Heart left ventricle (tissue), 13 donors: ENCODE measurements at regions not wholly inside any gene's neighbourhood (a gene's known extent, or its start where the extent isn't known, plus 50 kb on each side); places are given as distances from the start of the nearest gene placed in this dataset.

ENCODE experiments used
- CTCF ChIP-seq, 12 donors: fragments of 200-600 bp; sonication (generic) in 4 of 12; IDR thresholded peaks; one replicate each; pipeline versions ENCODE4 v1.5.0 to v1.8.0; 2018 to 2022; ENCODE audit warnings: antibody characterized with exemption in 12 of 12, mild to moderate bottlenecking in 5 of 12
- POLR2A ChIP-seq, 2 donors: fragments of 450-650 bp; IDR thresholded peaks; one replicate each; pipeline ENCODE4 v1.6.1; 2017; ENCODE audit warnings: antibody characterized with exemption in 2 of 2, mild to moderate bottlenecking in 2 of 2, moderate library complexity in 2 of 2
- donor health status: ischemic (EF 13 %, LVEDD 7.1; RV severe dilation, severe dysfunction).
- donor health status: DM: no; HTN: yes; CAD: no.
- donor health status: DM: no; HTN: no; CAD: no.
- donor health status: ischemic (EF 25% LVEDD 6.9; RV normal size, moderate dysfunction).
- donor health status: ischemic (EF 25% LVEDD 5.7; RV mildly dilated, moderate dysfunction).
- donor health status: ischemic (EF 35%, LVEDD 5.7; RV mildly dilated, moderate dysfunction).
- donor health status: nonischemic (EF 11% LVEDD 7.7; RV severe dilation, severe dysfunction).
- donor health status: DM: yes; HTN: yes; CAD: no.
- donor health status: PGD.
- donor health status: ischemic (EF 29% LVEDD 5.4; RV normal size, mild dysfunction).
- donor health status: nonischemic (EF 23%, LVEDD 6.1; RV moderate dilation, normal function).

- TF ChIP-seq CTCF (IDR thresholded peaks at IDR 0.05) (no peak), POLR2A (IDR thresholded peaks at IDR 0.05) (no peak)
Observed at GRCh38 chr7:41280491-41280890, 422.4 kb downstream of the INHBA start.
